GM19395 (cell line): ENCODE measurements at regions not wholly inside any gene's neighbourhood (a gene's known extent, or its start where the extent isn't known, plus 50 kb on each side); places are given as distances from the start of the nearest gene placed in this dataset.
"Not testable (repeated sequence)": the region's sequence is repeated elsewhere in the genome, so short reads cannot be mapped to it uniquely, and the experiment has no call there.

Experiments
- ATAC-seq: cut with Tn5 transposase; IDR thresholded peaks from one replicate; pipeline ENCODE4 v1.9.1; 2021; ENCODE audit warnings: mild to moderate bottlenecking, moderate library complexity; ENCODE audit not compliant: unreplicated experiment

DNA sequence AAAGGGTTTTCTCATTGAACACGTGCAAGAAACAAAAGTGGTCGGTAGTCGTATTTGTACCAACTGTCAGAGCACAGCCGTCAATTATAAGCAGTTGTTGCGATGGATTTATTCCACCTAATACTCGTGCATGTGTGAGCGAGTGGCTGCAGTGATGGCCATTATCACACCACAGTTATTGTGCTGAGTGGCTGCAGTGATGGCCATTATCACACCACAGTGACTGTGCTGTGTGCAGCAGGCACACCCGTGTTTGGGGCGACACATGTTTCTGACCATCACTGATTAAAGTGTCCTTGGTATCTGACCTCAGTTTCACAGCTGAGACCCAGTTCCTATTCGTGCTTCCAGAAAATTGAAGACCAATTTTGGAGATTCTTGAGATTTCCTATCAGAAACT, 142.9 kb upstream of the PFKP start:
- ATAC-seq, result no peak

DNA sequence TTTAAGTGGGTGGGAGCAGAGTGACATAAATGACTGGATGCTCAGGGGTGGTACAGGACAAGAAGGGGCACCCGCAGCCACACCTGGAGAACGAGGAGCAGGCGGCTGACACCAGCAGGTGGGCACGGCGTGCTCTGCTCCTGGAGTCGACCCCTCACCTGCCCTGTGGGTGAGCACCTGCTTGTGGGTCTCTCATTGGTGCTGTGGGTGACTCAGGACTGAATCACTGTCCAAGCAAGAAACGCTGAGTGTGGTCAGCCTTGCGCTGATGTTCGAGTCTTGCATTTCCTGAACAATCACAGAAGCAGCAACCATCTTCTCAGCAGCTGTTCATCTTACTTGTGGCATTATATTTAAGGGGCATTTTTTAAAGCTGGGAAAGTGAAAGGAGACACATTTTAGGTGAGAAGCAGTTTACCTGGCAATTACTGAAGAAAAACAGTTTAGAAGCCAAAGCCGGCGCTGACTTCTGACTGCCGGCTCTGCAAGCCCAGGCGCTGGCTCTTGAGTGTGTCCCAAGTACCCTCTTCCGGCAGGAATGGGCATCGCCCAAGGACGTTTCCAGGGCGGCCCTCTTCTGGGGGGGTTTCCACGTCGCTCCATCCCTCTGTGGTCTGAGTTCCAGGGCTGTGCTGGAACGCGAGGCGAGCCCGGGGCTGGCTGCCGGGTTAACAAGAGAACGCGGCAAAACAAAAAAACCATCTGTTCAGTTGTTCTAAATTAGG, 145.2 kb upstream of the PFKP start:
- ATAC-seq, result no peak

DNA sequence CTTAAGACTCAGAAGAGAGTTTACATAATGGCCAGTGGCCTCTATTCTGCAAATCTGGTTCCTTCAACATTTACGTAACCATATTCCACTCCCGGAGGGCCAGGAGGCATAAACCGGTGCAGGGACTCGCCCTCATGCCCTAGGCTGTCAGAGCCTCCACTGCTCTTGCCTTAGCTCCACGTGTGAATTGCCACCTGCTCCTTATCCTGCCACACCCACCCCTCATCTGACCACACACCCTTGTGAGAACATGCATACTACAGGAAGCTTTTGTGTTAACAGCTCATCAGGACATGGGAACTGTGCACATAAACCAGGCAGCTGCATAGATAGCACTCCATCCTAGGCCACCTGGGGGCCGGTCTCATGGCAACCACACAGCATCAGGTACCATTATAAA, 146.7 kb upstream of the PFKP start:
- ATAC-seq, result no peak

DNA sequence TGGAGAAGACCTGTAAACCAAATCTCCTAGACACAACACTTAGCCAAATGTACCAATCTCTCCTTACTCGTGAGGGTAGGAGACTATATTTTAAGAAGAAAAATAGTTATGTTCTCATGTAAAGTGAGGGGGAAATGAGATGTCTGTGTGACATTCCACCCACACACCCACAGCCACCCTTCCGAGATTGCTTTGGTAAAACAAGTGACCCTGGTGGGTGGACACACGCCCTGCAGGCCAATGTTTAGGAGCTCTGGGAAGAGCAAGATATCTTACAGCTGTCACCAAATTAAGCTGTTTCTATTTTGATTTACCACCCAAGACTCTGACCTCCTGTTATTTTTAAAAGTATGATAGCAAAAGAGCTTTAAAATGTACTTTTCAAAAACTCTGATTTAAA, 147.2 kb upstream of the PFKP start:
- ATAC-seq, result no peak

DNA sequence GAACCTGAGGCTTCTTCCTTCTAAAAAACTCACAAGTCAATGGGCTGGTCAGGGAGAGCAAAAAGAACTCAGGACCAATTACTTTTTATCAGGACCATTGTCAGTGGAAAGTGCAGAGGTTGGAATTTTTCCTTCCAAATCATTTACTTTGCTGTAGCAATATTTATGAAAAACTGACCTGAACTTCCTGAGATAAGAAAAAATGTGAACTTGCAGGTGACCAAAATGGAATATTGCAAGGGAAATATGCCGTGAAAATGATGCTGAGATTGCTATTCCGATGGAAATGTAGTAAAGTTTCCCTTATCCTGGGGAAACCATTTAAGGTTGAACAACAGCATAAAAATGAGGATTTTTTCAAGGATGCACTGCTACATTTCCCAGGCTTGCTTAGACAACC, 148.3 kb upstream of the PFKP start:
- ATAC-seq, result no peak

DNA sequence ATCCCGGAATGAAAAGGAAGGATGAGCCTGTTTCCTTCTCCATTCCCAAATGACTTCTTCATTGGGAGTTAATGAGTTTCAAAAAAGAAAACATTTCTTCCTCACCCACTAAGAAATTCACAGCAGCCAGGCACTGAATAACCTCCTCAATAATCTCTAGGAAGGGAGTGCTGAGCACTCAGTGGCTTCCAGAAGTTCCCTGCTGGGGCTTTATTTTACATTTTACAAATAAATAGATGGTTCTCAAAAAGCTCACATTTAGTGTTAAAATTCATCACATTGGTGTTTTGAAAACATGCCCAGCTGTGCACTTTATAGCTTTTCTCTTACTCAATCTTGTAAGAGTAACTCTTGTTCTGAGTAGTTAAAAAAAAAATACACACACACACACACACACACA, 148.9 kb upstream of the PFKP start:
- ATAC-seq, result no peak

DNA sequence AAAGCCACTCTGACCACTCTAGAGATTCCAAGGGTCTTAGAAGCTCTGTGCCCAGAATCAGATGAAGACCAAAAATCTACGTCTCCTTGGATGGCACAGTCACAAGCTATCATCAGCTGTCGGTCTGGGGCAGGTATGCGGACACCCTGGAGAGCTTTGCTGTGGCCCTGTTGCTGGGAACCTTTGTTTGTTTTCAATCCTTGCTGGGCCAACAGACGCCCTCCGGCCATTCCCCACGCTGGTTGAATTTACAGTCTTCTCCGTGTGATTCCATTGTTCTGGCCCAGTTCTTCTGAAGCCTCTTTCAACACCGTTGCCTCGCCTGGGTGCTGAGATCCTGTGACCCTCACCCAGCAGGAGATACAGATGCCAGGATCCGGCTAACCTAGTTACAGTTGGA, 149.4 kb upstream of the PFKP start:
- ATAC-seq, result no peak

DNA sequence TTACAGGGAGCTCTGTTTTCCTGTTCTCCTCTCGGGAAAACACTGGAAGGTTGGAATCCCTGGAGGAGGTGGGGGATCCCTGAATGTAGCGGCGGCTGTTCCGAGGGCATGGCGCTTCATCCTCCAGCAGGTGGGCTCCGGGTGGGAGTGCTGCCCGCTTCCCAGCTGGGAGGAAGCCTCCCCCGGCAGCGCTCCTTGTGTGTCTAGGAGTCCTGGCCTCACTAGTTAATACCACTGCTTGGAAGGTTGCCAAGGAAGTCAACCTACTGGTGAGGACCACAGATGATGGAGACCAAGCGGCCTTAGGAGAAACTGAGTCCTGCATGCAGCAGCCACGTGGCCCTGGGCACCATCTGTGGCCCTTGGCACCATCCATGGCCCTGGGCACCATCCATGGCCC, 151.9 kb upstream of the PFKP start:
- ATAC-seq, result no peak

DNA sequence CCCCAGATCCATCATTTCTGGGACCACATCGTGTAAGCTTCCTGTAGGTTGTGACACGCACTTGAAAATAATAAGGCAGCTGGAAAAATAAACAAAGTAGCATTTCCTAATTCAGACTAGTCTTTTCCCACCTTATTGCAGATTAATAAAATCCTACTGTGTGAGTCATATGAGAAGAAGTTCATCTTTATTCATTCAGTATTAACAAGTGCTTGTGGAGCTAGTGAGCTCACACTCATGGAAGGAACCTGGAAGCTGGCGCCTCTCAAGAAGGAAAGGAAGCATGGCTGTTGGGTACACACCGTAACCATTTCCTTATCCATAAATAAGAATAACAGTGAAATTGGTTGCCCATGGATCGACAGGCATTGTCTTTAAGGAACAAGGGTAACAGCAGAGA, 152.6 kb upstream of the PFKP start:
- ATAC-seq, result no peak

DNA sequence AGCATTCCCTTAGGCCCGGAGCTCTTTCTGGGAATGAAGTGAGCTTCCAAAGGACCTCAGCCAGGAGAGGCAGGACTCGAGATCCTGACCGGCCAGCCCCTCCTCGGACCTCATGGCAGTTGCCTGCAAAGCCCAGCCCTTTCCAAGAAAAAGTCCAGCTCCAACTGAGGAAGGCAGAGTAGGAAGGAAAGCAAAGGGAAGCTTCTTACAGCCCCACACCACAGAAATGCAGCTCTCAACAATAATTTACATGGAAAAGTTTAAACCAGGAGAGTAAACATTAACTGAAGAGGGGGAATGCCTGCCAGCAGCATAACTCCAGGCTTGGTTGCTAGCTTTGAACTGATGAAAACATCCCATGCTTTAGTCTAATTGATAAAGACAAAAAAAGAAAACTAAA, 153.9 kb upstream of the PFKP start:
- ATAC-seq, result no peak

DNA sequence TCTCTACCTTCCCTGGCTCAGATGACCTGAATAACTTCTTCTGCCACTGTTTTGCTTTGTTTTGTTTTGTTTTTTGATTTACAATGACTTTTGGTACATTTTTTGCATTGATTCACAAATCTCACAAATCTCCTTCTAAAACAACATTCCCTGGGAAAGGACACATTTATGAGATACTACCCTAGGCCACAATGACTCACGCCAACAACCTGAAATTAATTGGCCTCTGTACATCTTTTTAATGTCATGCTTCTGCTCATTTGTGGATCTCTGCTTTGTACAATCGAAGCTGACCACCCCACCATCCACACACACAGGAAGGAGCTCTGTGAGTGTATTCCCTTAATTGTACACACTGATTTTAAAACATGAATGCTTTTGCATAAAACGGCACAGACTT, 156.7 kb upstream of the PFKP start:
- ATAC-seq, result no peak

DNA sequence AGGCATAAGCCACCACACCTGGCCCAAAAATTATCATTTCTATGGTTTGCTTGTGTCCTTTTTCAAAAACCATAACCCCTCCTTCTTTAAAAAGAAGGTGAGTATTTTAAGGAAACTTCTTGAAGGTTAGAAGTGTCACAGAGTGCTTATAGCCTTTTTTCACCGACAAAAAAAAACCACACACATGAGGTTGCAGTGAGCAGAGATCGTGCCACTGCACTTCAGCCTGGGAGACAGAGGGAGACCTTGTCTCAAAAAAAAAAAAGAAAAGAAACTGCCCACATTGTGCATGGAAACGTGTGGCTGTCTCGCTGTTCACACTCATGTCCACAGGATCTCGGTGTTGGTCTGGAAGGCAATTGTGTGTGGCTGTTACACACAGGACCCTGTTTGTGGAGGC, 157.4 kb upstream of the PFKP start:
- ATAC-seq, result no peak

DNA sequence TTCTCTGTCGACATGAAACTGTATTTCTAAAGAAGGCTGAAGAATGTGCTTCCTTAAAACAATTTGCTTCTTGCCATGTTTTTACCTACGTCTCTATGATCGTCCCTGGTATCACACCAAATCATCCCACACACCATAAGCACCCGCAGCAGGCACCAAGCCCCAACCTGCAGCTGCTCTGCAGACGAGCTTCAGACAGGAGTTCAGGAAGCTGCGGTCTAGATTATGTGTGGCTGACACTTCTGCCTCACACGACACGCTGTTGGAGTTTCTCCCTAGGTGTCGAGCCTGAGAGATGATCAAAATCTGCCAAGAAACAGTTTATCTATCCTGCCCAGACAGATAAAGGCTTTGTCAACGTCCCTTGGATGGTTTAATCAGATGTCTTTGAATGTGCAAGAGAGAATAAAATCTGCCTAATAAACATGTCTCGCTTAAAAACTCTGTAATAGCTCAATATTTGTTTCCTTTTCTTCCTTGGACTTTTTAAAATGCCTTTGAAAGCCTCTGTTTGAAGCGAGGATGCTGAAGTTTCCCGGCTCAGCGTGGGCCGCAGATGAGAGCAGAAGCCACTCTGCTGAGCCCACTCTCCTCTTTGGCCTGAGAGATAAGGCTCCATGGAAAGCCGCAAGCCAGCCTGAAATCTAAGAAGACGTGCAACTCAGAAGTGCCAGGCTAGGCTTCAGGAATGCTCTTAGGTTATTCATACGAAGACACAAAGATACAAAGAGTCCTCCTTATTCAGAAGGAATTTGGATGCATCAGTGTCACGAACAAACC, 158.3 kb upstream of the PFKP start:
- ATAC-seq, result no peak

DNA sequence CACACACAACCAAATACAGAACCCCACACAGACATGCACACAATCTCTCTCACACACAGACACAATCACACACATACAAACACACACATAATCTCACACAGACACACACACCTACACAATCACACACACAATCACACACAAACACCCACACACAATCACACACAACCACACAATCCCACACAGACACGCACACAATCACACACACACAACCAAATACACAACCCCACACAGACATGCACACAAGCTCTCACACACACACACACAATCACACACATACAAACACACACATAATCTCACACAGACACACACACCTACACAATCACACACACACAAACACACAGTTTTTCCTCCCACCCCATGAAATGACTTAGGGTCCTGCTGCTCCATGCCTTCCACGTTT, 160.4 kb upstream of the PFKP start:
- ATAC-seq, result no peak

DNA sequence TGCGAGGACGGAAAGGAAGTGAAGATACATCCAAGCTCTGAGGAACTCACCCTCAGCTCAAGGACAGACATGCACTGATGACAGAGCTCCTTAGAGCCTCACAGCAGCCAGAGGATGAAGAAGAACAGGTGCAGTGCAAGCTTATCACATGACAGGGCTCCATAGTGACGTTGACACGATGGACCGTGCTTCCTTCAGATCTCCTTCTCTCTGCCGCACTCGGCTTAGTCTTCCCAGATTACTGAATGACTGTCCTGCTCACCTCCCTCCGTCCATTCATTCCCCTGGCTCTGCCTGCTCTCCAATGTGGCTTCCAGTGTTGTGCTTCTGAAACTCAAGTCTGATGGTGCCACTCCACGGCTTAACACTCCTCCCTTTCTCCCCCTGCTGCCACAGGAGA, 161.5 kb upstream of the PFKP start:
- ATAC-seq, result no peak

DNA sequence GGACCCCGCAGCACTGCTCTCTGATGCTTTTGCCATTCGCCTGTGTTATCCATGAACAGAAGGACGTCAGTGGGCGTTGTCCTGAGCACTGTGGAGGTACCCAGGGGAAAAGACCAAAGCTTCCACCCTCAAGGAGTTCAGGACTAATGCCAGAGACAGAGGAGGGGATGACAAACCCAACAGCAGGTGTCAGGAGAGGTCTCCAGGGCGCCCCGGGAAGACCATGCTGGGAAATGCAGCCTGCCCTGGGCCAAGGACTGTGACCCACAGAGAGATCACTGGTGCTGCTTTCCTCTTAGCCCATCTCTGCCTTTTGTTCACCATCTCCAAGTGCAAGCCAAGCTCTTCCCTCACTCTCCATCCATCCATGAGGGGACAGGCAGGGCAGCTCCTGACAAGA, 166.8 kb upstream of the PFKP start:
- no peak for ATAC-seq

DNA sequence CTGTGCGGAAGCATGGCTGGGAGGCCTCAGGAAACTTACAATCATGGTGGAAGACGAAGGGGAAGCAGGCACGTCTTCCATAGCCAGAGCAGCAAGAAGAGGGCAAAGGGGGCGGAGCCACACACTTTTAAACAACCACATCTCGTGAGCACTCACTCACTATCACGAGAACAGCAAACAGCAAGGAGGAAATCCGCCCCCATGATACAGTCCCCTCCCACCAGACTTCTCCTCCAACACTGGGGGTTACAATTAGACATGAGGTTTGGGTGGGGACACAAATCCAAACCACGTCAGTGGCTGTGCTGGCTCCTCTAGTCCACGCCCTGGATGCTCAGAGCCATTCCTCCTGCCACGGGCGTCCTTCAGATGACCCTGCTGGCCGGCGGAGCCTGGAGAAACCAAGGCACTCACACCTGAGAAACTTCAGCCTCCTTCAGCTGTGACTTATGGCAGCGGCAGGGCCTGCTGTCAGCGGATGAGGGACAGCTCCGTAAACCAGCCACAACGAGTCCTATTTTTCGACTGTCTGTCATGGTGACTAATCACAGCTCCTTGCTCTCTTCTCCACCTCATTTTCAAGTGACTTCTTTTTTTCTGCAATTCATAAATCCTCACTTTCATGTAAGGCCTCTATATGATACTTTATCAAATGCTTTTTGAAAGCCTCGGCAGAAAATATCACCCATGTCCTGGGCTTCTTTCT, 167.9 kb upstream of the PFKP start:
- no peak for ATAC-seq

DNA sequence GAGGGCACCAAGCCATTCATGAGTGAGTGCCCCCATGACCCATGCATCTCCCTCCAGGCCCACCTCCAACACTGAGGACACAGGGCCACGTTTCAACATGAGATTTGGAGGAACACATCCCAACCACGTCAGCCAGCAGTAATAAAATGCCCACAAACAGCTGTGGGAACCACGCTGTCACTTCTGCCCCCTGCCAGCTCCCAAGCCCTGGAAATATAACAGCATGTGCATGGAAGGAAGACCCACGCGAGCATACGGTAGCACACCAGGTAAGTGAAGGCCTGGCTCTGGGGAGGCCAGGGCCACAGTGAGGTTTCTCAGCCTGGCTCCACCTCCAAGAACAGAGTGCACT, 168.9 kb upstream of the PFKP start:
- ATAC-seq, result no peak

DNA sequence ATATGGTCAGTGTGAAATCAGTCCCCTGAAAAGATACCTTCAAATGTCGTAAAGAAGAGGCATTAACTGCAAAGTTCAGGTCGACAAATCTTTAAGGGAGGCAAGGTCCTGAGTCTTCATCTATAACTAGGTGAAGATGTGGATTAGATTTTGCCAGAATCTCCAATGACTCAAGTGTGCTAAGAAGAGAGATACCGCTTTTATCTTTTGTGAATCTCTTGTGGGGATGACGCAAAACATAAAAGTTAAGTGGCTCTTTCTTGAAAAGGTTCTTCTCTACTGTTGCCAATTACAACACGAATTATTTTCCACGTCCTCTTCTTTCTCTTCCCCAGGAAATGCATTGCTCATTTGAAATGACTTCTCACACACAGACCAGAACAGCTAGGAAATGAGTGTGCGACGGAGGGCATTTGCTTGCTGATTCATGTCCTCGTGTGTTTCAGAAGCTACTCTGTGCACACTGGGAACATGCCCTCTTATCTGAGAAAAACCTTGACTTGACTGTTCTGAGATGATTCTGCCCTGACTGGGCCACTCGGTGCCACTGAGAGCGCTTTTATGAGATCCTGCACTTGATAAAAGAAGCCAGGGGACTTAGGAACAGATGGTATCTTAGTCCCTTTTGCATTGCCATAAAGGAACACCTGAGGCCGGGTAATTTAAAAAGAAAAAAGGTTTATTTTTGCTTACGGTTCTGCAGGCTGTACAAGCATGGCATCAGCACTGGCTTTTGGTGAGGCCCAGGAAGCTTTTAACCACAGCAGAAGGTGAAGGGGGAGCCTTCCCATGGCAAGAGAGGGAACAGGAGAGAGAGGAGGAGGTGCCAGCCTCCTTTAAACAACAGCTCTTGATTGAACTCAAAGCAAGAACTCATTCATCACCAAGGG, 169.5 kb upstream of the PFKP start:
- ATAC-seq, result no peak

DNA sequence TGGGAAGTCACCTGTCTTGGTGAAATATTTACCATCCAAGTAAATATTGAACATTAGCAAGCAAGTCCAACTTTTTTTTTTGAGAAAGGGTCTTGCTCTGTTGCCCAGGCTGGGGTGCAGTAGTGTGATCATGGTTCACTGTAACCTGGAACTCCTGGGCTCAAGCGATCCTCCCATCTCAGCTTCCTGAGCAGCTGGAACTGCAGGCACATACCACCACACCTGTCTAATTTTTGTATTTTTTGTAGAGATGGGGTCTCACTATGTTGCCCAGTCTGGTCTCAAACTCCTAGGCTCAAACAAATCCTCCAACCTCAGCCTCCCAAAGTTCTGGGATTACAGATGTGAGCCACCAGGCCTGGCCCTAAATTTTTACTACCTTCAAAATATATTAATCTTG, 171.0 kb upstream of the PFKP start:
- ATAC-seq, result not testable (repeated sequence)

DNA sequence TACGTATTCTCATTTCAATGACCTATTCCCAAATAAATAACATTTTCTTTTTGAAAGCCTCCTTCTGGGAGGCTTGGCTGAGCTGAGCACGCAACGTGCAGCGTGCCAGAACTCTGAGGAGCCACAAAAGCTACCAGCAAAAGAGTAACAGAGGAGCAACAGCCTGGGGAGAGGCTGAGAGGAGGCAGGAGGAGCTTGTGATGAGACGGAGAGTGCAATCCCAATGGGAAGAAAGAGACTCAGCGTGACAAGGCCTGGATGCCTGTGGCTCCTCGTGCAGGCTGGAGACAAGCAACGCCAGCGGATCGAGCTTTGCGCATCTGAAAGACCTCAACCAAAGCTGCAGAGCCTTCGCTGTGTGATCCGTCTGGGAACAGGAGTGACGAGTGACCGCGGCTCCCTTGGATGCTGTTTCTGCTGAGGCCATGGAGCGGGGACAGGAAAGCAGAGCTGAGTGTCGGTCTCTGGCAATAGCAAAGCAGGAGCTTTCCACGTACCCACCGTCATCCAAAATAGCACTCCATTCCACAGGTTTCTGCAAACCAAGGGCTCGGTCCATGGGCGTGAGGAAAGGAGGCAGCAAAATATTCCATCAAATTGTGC, 171.7 kb upstream of the PFKP start:
- no peak for ATAC-seq
